BJ (cell line): ENCODE measurements at regions not wholly inside any gene's neighbourhood (a gene's known extent, or its start where the extent isn't known, plus 50 kb on each side); places are given as distances from the start of the nearest gene placed in this dataset.

Experiments
- CTCF ChIA-PET: fragments of 350-600 bp; formaldehyde crosslinking; extraction: SDS; loops from one replicate; lab custom pipeline; 2021; ENCODE audit warnings: antibody characterized with exemption, inconsistent platforms; lab: Yijun Ruan, JAX
- POLR2A ChIA-PET: fragments of 300-600 bp; sonication (Branson Sonifier 250); formaldehyde crosslinking; extraction: SDS; loops from one replicate; lab custom pipeline; 2021; ENCODE audit warnings: antibody characterized with exemption; lab: Charles Lee
- DNase-seq: peaks from one replicate; pipeline ENCODE4 v3.0.0-alpha.2; 2011; ENCODE audit warnings: low read depth
- H3K27me3 ChIP-seq: 2 replicates; pipeline ENCODE4 v1.6.0; 2011; ENCODE audit warnings: low read length; ENCODE audit not compliant: control insufficient read depth, insufficient read depth
- H3K36me3 ChIP-seq: 2 replicates; pipeline ENCODE4 v1.5.1; 2011; ENCODE audit warnings: low read length; ENCODE audit not compliant: control insufficient read depth, insufficient read depth
- H3K4me3 ChIP-seq: 2 replicates; pipeline ENCODE4 v1.5.1; 2011; ENCODE audit warnings: low read depth, mild to moderate bottlenecking, control low read depth, low read length
- CTCF ChIP-seq: IDR thresholded peaks from 2 replicates; pipeline ENCODE4 v1.5.1; 2011; ENCODE audit warnings: low read depth, mild to moderate bottlenecking, control low read depth, inconsistent platforms, low read length, moderate library complexity; ENCODE audit not compliant: insufficient read depth

- DNase-seq = no peak
- no peaks in the 10 kb centered on the region for H3K36me3 ChIP-seq
- ChIA-PET POLR2A (no interaction called here), CTCF (no interaction called here)
- TF ChIP-seq CTCF = no peak
- no peaks in the 10 kb centered on the region for H3K27me3 ChIP-seq
- no peak overlapping the region for H3K4me3 ChIP-seq
Measured at GRCh38 chr1:175851749-175852148, 108.4 kb upstream of the TNR start.

GRCh38 chr1:175848329-175848728 lies 104.9 kb upstream of the TNR start:
- ChIA-PET POLR2A (no interaction called here), CTCF (no interaction called here)
- DNase-seq = no peak
- Histone ChIP-seq H3K36me3 (no peaks in the 10 kb centered on the region), H3K27me3 (no peaks in the 10 kb centered on the region), H3K4me3 (no peak overlapping the region)
- no peak for TF ChIP-seq CTCF

GRCh38 chr1:175845985-175846384 lies 102.6 kb upstream of the TNR start:
- CTCF ChIA-PET = no interaction called here
- no peak for DNase-seq
- Histone ChIP-seq H3K36me3 (no peaks in the 10 kb centered on the region), H3K4me3 (no peak overlapping the region), H3K27me3 (no peaks in the 10 kb centered on the region; the same call in 1 of the 2 replicates)
- POLR2A ChIA-PET = no interaction called here
- TF ChIP-seq CTCF = no peak

GRCh38 chr1:175845338-175845737 lies 101.9 kb upstream of the TNR start:
- ChIA-PET POLR2A (no interaction called here), CTCF (no interaction called here)
- Histone ChIP-seq H3K4me3 (no peak overlapping the region), H3K27me3 (no peaks in the 10 kb centered on the region; the same call in 1 of the 2 replicates), H3K36me3 (no peaks in the 10 kb centered on the region)
- no peak for DNase-seq
- no peak for TF ChIP-seq CTCF

- POLR2A ChIA-PET = no interaction called here
- Histone ChIP-seq H3K36me3 (no peaks in the 10 kb centered on the region), H3K4me3 (no peak overlapping the region), H3K27me3 (no peaks in the 10 kb centered on the region; the same call in 1 of the 2 replicates)
- CTCF ChIA-PET = no interaction called here
- DNase-seq = no peak
- TF ChIP-seq CTCF = no peak
Measured at GRCh38 chr1:175844877-175845276, 101.5 kb upstream of the TNR start.
